ENCODE measurements at regions not wholly inside any gene's neighbourhood (a gene's known extent, or its start where the extent isn't known, plus 50 kb on each side); places are given as distances from the start of the nearest gene placed in this dataset.

DNA sequence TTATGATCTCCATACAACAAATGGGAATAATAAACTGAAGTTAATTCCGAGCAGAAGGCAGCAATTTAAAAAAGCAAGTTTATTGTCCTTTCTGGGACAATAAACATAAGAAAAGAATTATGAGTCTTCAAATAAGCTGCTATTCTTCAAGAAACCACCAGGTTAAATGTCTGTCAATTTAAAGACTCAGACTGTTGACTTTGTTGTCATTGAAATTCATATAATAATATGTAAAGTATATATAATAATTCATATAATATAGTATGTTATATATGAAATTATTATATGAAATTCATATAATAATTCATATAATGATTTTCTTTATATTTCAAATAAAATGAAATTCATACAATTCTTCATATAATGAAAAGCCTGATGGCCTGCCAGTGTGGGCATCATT is 497.5 kb upstream of the RGMB start:
- WGBS, 2 experiments (ENCODE audit: extremely low coverage in 2 of 2, insufficient read length in 1 of 2): no CpG with 5 or more reads among the region's 1 CpG
- Histone ChIP-seq H2AK5ac (ENCODE audit: low read depth, low read length) (no peak overlapping the region), H3K4me2 (ENCODE audit: low read depth, low read length) (no peak overlapping the region), H3K27me3 (ENCODE audit: control insufficient read depth, insufficient read depth, low read length) (no peaks in the 10 kb centered on the region), H2AFZ (replicated peaks; ENCODE audit: low read length, poor library complexity) (no peak overlapping the region), H3K9me3 (ENCODE audit: control insufficient read depth, insufficient read depth, low read length) (no peaks in the 10 kb centered on the region), H3K18ac (ENCODE audit: low read depth, low read length) (no peak overlapping the region), H3K23ac (ENCODE audit: low read depth, low read length) (no peak overlapping the region), H2BK15ac (ENCODE audit: low read depth, low read length) (no peak overlapping the region), H2BK20ac (ENCODE audit: low read depth, low read length) (no peak overlapping the region), H4K5ac (ENCODE audit: low read depth, low read length) (no peak overlapping the region), H3K4me1 (ENCODE audit: control insufficient read depth, insufficient read depth, low read length) (no peaks in the 10 kb centered on the region), H2AK9ac (replicated peaks; ENCODE audit: low read depth, low read length, poor library complexity) (no peak overlapping the region), H2BK5ac (ENCODE audit: low read depth, low read length, poor library complexity, severe bottlenecking) (no peak overlapping the region), H2BK120ac (ENCODE audit: low read depth, low read length) (no peak overlapping the region), H3K9ac (ENCODE audit: low read depth, low read length) (no peak overlapping the region), H4K8ac (ENCODE audit: low read depth in 2 of 2, low read length in 2 of 2) (no peak overlapping the region), H3K27ac (ENCODE audit: insufficient read depth, low read length) (no peak overlapping the region), H3K4ac (ENCODE audit: low read depth, low read length) (no peak overlapping the region), H3K14ac (replicated peaks; ENCODE audit: low read depth, low read length) (no peak overlapping the region), H3K79me1 (ENCODE audit: low read depth in 1 of 2, low read length in 2 of 2) (no peaks in the 10 kb centered on the region), H4K91ac (ENCODE audit: insufficient read depth, low read depth, low read length) (no peak overlapping the region), H4K20me1 (ENCODE audit: insufficient read depth, low read length) (no peaks in the 10 kb centered on the region), H3K56ac (ENCODE audit: extremely low read depth, insufficient read depth, low read length) (no peak overlapping the region), H3K4me3 (ENCODE audit: insufficient read depth, low read depth, low read length) (no peak overlapping the region), H3K9me1 (ENCODE audit: insufficient read depth, low read length) (no peaks in the 10 kb centered on the region), H3K36me3 (ENCODE audit: control insufficient read depth, insufficient read depth, low read length) (no peaks in the 10 kb centered on the region)
- dilution Hi-C loops (cut with HindIII; ENCODE audit: low sequenced_read_pairs, unreplicated experiment): no loop called here
- CTCF ChIA-PET: no interaction called here
- POLR2A ChIA-PET (ENCODE audit: unreplicated experiment): no interaction called here
- ATAC-seq (ENCODE audit: low read depth): no peak
- TF ChIP-seq NFE2L2 (IDR thresholded peaks at IDR 0.05; ENCODE audit: low read depth, low read length): no peak
- no peak for TF ChIP-seq MAZ (IDR thresholded peaks at IDR 0.05; ENCODE audit: borderline replicate concordance, low read depth, low read length)
- in situ Hi-C loops (cut with MboI; ENCODE audit: low sequenced_read_pairs): no loop called here
- no peak for DNase-seq
- intact Hi-C loops (cut with micrococcal nuclease): no loop called here
- no TSS peak for BruUV-seq (replicated peaks)
